Hematopoietic multipotent progenitor cell treated with erythropoietin and hydrocortisone succinate and interleukin-3 and kit ligand, for 15 days (in vitro differentiated cells): ENCODE measurements at regions not wholly inside any gene's neighbourhood (a gene's known extent, or its start where the extent isn't known, plus 50 kb on each side); places are given as distances from the start of the nearest gene placed in this dataset.
"Not testable (repeated sequence)": the region's sequence is repeated elsewhere in the genome, so short reads cannot be mapped to it uniquely, and the experiment has no call there.

Source experiments
- DNase-seq: peaks from one replicate; pipeline ENCODE4 v3.0.0-alpha.2; 2015; ENCODE audit warnings: low spot score

- DNase-seq = no peak
Observed at GRCh38 chr7:12884856-12885440, 197.5 kb downstream of the ARL4A start.

- no peak for DNase-seq
Observed at GRCh38 chr7:12888717-12889116, 201.3 kb downstream of the ARL4A start.

GRCh38 chr7:12889391-12889790 lies 202.0 kb downstream of the ARL4A start:
- DNase-seq = no peak

GRCh38 chr7:12890586-12890985 lies 203.2 kb downstream of the ARL4A start:
- no peak for DNase-seq

- DNase-seq = no peak
Observed at GRCh38 chr7:12893292-12893691, 205.9 kb downstream of the ARL4A start.

- no peak for DNase-seq
Observed at GRCh38 chr7:12895296-12895695, 207.9 kb downstream of the ARL4A start.

GRCh38 chr7:12896316-12896715 lies 208.9 kb downstream of the ARL4A start:
- DNase-seq = no peak

- DNase-seq = no peak
Observed at GRCh38 chr7:12898004-12898403, 210.6 kb downstream of the ARL4A start.

GRCh38 chr7:12898620-12899019 lies 211.2 kb downstream of the ARL4A start:
- DNase-seq = no peak

GRCh38 chr7:12905671-12906070 lies 218.2 kb downstream of the ARL4A start:
- no peak for DNase-seq

- no peak for DNase-seq
Observed at GRCh38 chr7:12907774-12908173, 220.3 kb downstream of the ARL4A start.

GRCh38 chr7:12909483-12909882 lies 222.1 kb downstream of the ARL4A start:
- DNase-seq = no peak

- DNase-seq = no peak
Observed at GRCh38 chr7:12911053-12911452, 223.6 kb downstream of the ARL4A start.

GRCh38 chr7:12913002-12913401 lies 225.6 kb downstream of the ARL4A start:
- DNase-seq = no peak

- DNase-seq = no peak
Observed at GRCh38 chr7:12917801-12918200, 230.4 kb downstream of the ARL4A start.

- no peak for DNase-seq
Observed at GRCh38 chr7:12921751-12922345, 234.4 kb downstream of the ARL4A start.

- no peak for DNase-seq
Observed at GRCh38 chr7:12923971-12924370, 236.5 kb downstream of the ARL4A start.

GRCh38 chr7:12926206-12926605 lies 238.8 kb downstream of the ARL4A start:
- no peak for DNase-seq

- DNase-seq = no peak
Observed at GRCh38 chr7:12927635-12928434, 240.4 kb downstream of the ARL4A start.

- DNase-seq = no peak
Observed at GRCh38 chr7:12929476-12930140, 242.2 kb downstream of the ARL4A start.

GRCh38 chr7:12930534-12930933 lies 243.1 kb downstream of the ARL4A start:
- DNase-seq = no peak

GRCh38 chr7:12931465-12931864 lies 244.0 kb downstream of the ARL4A start:
- not testable (repeated sequence) for DNase-seq

- DNase-seq = no peak
Observed at GRCh38 chr7:12939694-12940093, 252.3 kb downstream of the ARL4A start.
